Heart left ventricle (tissue), 13 donors: ENCODE measurements at regions not wholly inside any gene's neighbourhood (a gene's known extent, or its start where the extent isn't known, plus 50 kb on each side); places are given as distances from the start of the nearest gene placed in this dataset.

Source experiments
- CTCF ChIP-seq, 12 donors: fragments of 200-600 bp; sonication (generic) in 4 of 12; IDR thresholded peaks; one replicate each; pipeline versions ENCODE4 v1.5.0 to v1.8.0; 2018 to 2022; ENCODE audit warnings: antibody characterized with exemption in 12 of 12, mild to moderate bottlenecking in 5 of 12
- POLR2A ChIP-seq, 2 donors: fragments of 450-650 bp; IDR thresholded peaks; one replicate each; pipeline ENCODE4 v1.6.1; 2017; ENCODE audit warnings: antibody characterized with exemption in 2 of 2, mild to moderate bottlenecking in 2 of 2, moderate library complexity in 2 of 2
- donor health status: ischemic (EF 13 %, LVEDD 7.1; RV severe dilation, severe dysfunction).
- donor health status: DM: no; HTN: yes; CAD: no.
- donor health status: DM: no; HTN: no; CAD: no.
- donor health status: ischemic (EF 25% LVEDD 6.9; RV normal size, moderate dysfunction).
- donor health status: ischemic (EF 25% LVEDD 5.7; RV mildly dilated, moderate dysfunction).
- donor health status: ischemic (EF 35%, LVEDD 5.7; RV mildly dilated, moderate dysfunction).
- donor health status: nonischemic (EF 11% LVEDD 7.7; RV severe dilation, severe dysfunction).
- donor health status: DM: yes; HTN: yes; CAD: no.
- donor health status: PGD.
- donor health status: ischemic (EF 29% LVEDD 5.4; RV normal size, mild dysfunction).
- donor health status: nonischemic (EF 23%, LVEDD 6.1; RV moderate dilation, normal function).

- TF ChIP-seq POLR2A (IDR thresholded peaks at IDR 0.05) (no peak), CTCF (IDR thresholded peaks at IDR 0.05) (no peak)
These were observed 126.2 kb downstream of the NUP35 start for GRCh38 chr2:183250472-183250871.
